ENCODE measurements at regions not wholly inside any gene's neighbourhood (a gene's known extent, or its start where the extent isn't known, plus 50 kb on each side); places are given as distances from the start of the nearest gene placed in this dataset.
A peak's percentile ranks its signal among the peaks of the same experiment; 100 is the strongest.

- no peak for DNase-seq
These were observed 51.2 kb upstream of the RNF144B start for GRCh38 chr6:18335948-18336347.

DNA sequence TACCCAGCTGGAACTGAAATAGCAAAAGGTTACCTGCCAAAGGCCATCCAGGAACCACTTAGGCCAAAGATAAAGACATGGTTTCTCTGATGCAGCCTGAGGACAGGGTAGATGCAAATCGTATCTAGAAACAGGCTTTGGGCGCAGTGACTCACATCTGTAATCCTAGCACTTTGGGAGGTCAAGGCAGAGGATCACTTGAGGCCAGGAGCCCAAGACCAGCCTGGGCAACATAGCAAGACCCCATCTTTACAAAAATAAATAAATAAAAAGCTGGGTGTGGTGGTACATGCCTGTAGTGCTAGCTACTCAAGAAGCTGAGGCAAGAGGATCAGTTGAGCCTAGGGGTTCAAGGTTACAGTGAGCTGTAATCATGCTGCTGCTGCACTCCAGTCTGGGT is 52.9 kb upstream of the RNF144B start:
- DNase-seq, result no peak

DNA sequence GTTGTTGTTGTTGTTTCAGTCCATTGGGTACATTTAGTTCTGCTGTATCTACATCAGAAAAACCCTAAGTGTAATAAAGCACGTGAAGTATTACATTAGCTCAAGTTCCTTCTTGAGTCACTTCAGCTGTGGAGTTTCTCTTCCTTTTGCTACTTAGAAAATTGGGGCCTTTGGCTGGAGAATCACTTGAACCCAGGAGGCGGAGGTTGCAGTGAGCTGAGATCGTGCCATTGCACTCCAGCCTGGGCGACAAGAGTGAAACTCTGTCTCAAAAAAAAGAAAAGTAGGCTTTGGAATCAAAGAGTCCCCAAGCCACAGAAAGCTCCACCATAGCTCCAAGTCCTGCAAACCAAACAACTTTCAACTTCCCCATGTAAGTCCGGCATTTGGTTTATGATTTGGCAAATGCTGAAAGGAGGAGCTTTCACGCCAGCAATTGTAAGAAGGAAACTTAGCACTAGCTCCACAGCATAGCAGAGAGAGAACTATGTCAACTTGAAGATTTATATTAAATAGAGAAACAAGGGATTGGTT is 56.5 kb upstream of the RNF144B start:
- no peak for DNase-seq

- DNase-seq, result no peak
These were observed 57.4 kb upstream of the RNF144B start for GRCh38 chr6:18329776-18330175.

DNA sequence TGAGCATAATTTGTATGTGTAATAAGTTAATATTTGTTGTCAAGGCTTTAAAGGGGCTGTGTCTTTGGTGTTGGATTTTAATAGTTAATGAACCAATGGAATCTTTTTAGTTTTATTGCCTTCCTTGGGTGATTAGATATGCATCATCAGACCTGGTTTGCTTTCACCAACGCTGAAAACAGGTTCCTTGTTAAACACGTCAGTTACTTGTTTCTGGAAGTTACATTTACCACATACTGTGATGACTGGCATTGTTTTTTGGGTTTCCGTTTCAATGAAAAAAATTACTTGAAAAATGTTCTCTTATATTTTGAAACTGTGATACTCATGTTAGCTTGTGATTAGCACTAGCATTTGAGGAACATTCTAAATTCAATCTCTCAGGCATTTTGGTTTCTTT is 58.6 kb upstream of the RNF144B start:
- no peak for DNase-seq

DNA sequence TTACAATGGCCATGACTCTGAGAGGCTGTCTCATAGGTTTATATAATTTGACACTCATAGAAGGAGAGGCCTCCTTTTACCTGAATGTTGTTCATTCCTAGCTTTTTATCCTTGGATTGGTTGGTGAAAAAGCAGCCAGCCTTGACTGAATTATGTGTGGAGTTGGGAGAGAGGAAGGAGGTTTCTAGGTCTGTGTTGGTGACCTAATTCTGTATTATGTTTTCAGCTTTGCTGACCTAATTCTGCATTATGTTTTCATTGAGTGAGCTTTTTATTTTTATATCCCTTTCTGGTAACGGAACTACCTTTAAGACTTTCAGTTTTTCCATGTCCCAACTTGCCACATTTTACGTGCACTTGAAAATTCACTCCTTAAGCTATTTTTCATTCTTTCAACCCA is 59.1 kb upstream of the RNF144B start:
- DNase-seq, result no peak

GRCh38 chr6:18327626-18328025 is 59.5 kb upstream of the RNF144B start:
- no peak for DNase-seq

- DNase-seq, result no peak
These were observed 60.2 kb upstream of the RNF144B start for GRCh38 chr6:18326980-18327379.

DNA sequence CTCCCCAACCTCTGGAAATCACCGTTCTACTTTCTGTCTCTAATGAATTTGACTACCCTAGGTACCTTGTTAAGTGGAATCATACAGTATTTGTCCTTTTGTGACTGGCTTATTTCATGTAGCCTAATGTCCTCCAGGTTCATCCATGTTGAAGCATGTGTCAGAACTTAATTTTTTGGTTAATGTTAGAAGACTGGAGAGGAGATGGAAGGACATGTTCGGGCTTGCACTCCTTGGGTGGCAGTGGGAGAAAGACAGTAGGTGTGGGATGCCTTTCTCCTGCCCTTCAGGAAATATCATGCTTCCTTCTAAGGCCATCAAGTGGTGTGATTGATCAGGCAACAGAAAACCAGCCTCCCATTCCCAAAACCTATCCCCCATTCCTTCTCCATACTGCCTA is 61.1 kb upstream of the RNF144B start:
- DNase-seq, result no peak

GRCh38 chr6:18324706-18325042 is 60.3 kb upstream of the DEK start:
- DNase-seq, result no peak

- peak; percentile 72 for DNase-seq
These were observed 59.8 kb upstream of the DEK start for GRCh38 chr6:18323935-18324705.

DNA sequence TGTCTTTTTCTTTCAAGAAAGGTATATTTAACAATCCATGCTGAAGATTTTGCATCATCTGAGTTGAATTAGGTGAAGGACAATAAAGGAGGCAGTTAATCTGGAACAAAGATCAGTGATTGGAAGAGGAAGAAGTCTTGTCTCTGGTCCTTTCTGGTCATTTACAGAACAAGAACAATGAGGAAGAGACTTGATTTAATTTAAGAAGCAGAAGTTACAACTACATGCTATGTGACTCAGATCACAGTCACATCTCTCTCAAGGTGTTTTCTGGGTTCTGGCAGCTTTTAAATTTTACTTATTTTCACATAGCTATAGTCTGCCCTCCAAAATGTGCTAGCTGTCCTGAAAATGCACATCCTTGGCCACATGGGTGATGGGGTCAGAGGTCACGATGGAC is 53.5 kb upstream of the DEK start:
- DNase-seq, result no peak

DNA sequence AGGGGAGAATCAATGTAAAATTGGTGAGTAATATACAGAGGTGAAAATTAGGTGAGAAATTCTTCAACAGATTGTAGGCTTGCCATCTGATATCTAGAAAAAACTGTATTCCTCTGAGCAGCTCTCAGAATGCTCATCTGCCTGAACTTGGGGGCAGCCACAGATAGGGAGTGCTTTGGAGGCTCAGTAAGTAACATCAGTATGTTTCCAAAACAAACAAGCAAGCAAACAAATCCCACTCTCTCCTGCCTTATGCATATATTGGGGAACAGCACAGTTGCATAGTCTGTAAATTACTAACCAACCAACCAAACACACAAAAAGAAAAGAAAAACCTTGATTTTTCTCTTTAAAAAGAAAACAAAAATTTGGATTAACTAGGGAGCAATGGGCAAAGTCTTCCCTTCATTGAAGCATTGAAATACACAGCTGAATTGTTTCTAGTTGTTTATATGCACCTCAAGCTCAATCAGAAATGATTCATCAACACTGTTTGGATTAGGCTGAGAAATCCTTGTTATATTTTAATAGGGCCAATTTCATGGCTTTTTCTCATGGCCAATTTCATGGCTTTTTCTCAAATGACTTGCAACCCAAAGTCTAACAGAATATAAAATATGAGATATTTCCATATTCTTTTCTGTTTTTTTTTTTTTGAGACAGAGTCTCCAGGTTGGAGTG is 50.1 kb upstream of the DEK start:
- peak; percentile 40 for DNase-seq
